HPDE6-E6E7 (cell line): ENCODE measurements at regions not wholly inside any gene's neighbourhood (a gene's known extent, or its start where the extent isn't known, plus 50 kb on each side); places are given as distances from the start of the nearest gene placed in this dataset.

ENCODE experiments used
- DNase-seq: peaks from one replicate; pipeline ENCODE4 v3.0.0; 2011; ENCODE audit warnings: missing footprints; ENCODE audit errors: extremely low spot score

GRCh38 chr13:57784633-57785032 lies 153.1 kb downstream of the PCDH17 start:
- DNase-seq, result no peak

- no peak for DNase-seq
Observed at GRCh38 chr13:57787058-57787791, 155.7 kb downstream of the PCDH17 start.

- DNase-seq, result no peak
Observed at GRCh38 chr13:57799624-57800023, 168.1 kb downstream of the PCDH17 start.

- DNase-seq, result no peak
Observed at GRCh38 chr13:57813651-57814050, 182.1 kb downstream of the PCDH17 start.

GRCh38 chr13:57815600-57815999 lies 184.1 kb downstream of the PCDH17 start:
- DNase-seq, result no peak

- DNase-seq, result no peak
Observed at GRCh38 chr13:57820924-57821323, 189.4 kb downstream of the PCDH17 start.

- DNase-seq, result no peak
Observed at GRCh38 chr13:57823704-57824103, 192.2 kb downstream of the PCDH17 start.

- no peak for DNase-seq
Observed at GRCh38 chr13:57824121-57824520, 192.6 kb downstream of the PCDH17 start.

- no peak for DNase-seq
Observed at GRCh38 chr13:57825066-57825465, 193.5 kb downstream of the PCDH17 start.

- no peak for DNase-seq
Observed at GRCh38 chr13:57829496-57829895, 198.0 kb downstream of the PCDH17 start.

- no peak for DNase-seq
Observed at GRCh38 chr13:57832187-57832586, 200.6 kb downstream of the PCDH17 start.

GRCh38 chr13:57837801-57838200 lies 206.3 kb downstream of the PCDH17 start:
- DNase-seq, result no peak

- DNase-seq, result no peak
Observed at GRCh38 chr13:57843521-57843920, 212.0 kb downstream of the PCDH17 start.

GRCh38 chr13:57846600-57847173 lies 215.1 kb downstream of the PCDH17 start:
- no peak for DNase-seq

- no peak for DNase-seq
Observed at GRCh38 chr13:57857945-57858344, 226.4 kb downstream of the PCDH17 start.

- no peak for DNase-seq
Observed at GRCh38 chr13:57858376-57858775, 226.8 kb downstream of the PCDH17 start.

- no peak for DNase-seq
Observed at GRCh38 chr13:57862879-57863278, 231.3 kb downstream of the PCDH17 start.

GRCh38 chr13:57865600-57866294 lies 234.2 kb downstream of the PCDH17 start:
- DNase-seq, result no peak

GRCh38 chr13:57874530-57874929 lies 243.0 kb downstream of the PCDH17 start:
- DNase-seq, result no peak

GRCh38 chr13:57877601-57878000 lies 246.1 kb downstream of the PCDH17 start:
- DNase-seq, result no peak

GRCh38 chr13:57878291-57878690 lies 246.7 kb downstream of the PCDH17 start:
- DNase-seq, result no peak

GRCh38 chr13:57897225-57897624 lies 265.7 kb downstream of the PCDH17 start:
- no peak for DNase-seq

- DNase-seq, result no peak
Observed at GRCh38 chr13:57899096-57899495, 267.6 kb downstream of the PCDH17 start.
